ENCODE measurements at regions not wholly inside any gene's neighbourhood (a gene's known extent, or its start where the extent isn't known, plus 50 kb on each side); places are given as distances from the start of the nearest gene placed in this dataset.

GRCh38 chr11:133698654-133699053 lies 146.7 kb downstream of the SPATA19 start:
- TF ChIP-seq EZH2 (IDR thresholded peaks at IDR 0.05; ENCODE audit: borderline replicate concordance, low read depth, low read length, severe bottlenecking): no peak
- TF ChIP-seq CTCF (IDR thresholded peaks at IDR 0.05; ENCODE audit: borderline replicate concordance, extremely low read depth, low read length, poor library complexity, severe bottlenecking): no peak

Data from DND-41 (cell line).